ENCODE measurements at regions not wholly inside any gene's neighbourhood (a gene's known extent, or its start where the extent isn't known, plus 50 kb on each side); places are given as distances from the start of the nearest gene placed in this dataset.
"Not testable (repeated sequence)": the region's sequence is repeated elsewhere in the genome, so short reads cannot be mapped to it uniquely, and the experiment has no call there.

DNA sequence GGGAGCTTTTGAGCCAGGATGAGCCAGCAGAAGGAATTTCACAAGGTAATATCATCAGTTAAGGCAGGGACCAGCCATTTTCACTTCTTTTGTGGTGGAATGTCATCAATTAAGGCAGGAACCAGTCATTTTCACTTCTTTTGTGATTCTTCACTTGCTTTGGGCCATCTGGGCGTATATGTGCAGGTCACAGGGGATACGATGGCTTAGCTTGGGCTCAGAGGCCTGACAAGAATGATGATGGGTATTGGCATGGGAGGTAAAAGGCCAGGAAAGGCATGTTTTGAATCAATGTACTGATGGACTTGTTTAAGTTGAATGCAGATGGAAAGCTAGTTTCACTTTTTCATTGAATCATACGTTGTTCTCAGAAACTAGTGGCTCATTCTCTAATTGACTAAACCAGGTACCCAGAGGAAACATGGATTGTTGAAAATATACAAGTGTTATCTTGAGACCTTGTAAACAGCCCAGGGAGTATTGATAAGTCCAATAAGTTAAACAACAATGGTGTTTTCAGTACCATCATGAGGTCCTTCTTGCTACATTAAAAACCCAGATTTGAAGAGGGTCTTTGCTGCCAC, 1672.5 kb upstream of the DDX18 start:
- no peak for DNase-seq

DNA sequence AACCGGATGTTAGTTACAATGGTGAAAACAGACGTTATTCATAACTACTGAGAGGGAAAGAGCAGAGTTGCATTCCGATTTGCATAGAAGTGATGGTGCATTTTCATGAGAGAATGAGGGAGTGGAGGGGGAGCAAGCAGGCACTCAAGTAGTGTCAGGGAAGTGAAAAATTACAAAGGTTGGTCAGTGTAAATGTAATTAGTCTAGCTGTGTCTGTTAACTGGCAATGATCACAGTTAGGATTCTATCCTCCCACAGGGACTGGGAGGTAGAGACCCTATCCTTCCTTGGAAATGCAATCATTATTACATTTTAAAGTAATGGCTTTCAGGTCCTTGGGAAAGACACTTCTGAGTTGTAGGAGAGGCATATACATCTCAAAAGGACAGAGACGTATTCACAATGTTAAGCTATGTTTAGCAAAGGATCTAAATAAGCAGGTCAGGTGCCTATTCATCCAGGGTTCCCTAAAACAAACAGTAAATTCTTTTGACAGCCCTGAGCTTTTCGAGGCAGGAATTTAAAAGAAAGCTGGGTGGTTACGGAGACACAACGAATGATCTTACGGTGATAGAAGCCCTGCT, 1671.8 kb upstream of the DDX18 start:
- DNase-seq, result no peak

DNA sequence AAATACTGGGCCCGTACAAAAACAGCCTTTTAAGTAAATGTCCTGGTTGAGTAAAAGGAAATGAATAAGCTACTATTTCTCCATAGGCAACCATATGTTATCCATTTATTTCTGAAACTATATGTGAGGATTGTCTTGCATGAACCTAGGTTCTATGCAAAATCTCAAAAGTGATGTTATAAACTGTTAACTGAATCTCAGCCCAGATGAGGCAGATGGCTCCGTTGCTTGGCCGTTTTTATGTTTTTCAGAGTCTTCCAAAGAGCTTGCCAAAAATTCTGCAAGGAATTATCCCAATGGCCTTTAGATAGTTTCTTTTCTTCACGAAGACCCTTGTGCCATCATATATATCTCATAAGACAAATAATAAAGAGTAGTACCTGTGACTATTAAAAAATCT, 1669.5 kb upstream of the DDX18 start:
- no peak for DNase-seq

DNA sequence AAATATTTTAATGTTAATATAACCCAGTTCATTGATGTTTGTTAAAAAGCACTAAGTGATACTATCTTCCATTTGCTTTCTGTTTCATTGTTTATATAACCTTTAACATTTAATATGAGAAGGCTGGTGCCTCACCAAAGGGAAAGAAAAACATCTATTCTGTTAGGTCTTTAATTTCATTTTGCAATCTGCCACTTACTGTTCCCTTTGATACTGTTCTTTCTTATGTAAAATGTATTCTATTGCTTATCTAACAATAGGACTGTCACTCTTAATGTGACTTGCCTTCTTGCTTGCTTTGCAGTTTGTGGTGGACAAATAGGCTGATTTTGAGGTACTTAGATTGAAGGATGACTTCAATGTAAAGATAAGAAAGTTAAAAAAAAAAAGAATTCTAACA, 1666.1 kb upstream of the DDX18 start:
- no peak for DNase-seq

DNA sequence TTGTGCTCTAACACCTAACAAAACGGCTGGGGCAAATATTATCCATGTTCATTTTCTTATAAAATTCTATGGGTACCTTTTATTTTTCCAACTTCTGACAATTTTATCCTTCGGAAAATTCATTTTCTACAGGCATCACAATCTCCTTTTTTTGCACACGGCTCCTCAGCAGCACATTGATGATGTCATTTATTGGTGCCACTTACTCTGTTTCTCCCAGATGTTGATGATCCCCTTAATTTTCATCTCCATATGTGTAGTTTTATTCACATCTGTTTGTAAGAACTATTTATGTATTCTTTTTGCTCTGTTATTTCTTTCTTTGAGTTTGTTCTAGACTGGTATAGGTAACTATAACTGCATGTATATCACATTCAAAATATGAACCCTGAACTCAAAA, 1660.8 kb upstream of the DDX18 start:
- DNase-seq, result no peak

DNA sequence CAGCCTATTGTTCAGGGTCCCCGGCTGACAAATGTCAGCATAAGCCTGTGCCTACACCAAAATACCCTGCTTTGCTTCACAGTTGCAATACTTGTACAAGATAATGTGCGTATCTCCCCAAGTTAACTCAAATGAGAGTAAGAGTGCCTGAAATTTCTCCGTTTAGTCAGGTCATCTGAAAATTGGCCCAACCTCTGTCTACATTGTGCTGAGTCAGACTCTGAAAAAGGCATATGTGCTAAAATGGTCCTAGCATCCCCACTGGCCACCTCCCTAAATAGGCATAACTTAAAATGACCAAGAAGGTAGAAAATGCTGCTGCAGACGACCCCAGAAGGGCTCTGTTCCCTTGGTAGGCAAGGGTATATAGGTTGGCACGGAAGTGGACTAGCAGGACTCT, 1653.8 kb upstream of the DDX18 start:
- DNase-seq, result no peak

DNA sequence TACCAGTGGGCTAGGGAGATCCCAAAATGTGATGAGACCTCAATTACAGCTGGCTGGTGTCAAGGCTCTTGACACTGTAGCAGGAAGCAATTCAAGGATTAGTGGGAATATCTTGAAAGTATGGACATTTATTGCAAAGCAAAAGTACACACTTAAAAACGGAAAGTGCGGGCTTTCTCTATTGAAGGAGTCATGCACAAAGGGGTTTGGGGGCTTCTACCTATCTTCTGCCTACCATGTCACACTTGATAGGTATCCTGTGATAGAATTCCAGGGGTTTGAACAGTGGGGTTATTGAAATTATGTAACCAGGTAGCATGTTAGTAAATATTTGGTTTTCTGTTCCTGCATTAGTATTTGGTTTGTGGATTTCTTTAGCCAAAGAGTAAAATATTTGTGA, 1652.1 kb upstream of the DDX18 start:
- DNase-seq, result no peak

GRCh38 chr2:116167107-116167506, 1647.4 kb upstream of the DDX18 start:
- DNase-seq, result no peak

DNA sequence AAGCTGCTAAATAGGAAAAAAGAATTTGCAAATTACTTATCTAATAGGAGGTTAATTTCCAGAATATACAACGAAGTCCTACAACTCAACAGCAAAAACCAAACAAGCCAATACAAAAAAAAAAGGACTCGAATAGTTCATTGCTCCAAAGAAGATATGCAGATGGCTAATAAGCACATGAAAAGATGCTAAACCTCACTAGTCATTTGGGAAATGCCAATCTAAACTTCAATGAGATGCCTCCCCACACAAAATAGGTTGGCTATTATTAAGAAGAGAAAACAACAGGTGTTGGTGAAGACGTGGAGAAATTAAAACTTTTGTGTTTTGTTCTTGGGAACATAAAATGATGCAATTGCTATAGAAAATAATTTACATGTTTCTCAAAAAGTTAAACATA, 1634.4 kb upstream of the DDX18 start:
- DNase-seq, result no peak

DNA sequence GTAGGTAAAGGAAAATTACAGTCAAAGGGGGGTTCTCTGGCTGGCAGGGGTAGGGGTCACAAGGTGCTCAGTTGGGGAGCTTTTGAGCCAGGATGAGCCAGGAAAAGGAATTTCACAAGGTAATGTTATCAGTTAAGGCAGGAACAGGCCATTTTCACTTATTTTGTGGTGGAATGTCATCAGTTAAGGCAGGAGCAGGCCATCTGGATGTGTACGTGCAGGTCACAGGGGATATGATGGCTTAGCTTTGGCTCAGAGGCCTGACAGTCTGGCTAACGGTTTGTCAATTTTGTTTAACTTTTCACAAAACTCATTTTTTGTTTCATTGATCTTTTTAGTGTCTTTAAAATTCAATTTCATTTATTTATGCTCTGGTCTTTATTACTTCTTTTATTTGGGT, 1623.8 kb upstream of the DDX18 start:
- not testable (repeated sequence) for DNase-seq

DNA sequence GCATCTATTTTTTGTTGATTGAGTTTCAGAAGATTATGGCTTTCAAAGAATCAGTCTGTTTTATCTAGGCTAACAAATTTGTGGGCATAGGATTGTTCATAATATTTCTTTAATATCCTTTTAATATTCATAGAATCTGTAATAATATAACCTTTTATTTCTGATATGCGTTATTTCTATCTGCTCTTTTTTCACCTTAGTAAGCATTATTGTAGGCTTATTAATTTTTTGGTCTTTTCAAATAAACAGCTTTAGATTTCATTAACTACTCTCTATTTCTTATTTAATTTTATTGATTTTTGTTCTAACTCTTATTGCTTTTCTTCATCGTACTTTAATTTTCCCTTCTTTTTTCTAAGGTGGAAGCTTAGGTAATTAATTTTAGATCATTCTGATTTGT, 1614.4 kb upstream of the DDX18 start:
- no peak for DNase-seq

GRCh38 chr2:116211719-116212118, 1602.8 kb upstream of the DDX18 start:
- no peak for DNase-seq

GRCh38 chr2:116222793-116223192, 1591.7 kb upstream of the DDX18 start:
- no peak for DNase-seq

DNA sequence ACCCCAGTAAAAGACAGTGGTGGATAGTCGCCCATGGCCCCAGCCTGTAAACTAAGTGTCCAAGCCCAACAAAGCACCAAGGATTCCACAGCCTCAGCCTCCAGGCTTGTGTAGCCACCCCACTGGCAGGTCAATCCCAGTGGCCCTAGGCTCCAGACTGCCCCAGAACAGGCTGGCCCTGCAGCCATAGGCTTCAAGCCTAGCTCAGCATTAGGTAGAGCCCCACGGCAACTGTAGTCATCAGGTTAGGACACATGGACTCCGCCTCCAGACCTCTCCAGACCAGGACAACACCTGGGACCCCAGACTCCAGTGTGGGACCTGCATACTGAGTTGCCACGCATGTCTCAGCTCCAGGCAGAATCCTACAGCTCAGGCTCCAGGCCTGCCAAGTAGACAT, 1590.6 kb upstream of the DDX18 start:
- DNase-seq, result no peak

- DNase-seq, result no peak
Measured at GRCh38 chr2:116224610-116225009, 1589.9 kb upstream of the DDX18 start.

GRCh38 chr2:116238511-116238910, 1576.0 kb upstream of the DDX18 start:
- no peak for DNase-seq

DNA sequence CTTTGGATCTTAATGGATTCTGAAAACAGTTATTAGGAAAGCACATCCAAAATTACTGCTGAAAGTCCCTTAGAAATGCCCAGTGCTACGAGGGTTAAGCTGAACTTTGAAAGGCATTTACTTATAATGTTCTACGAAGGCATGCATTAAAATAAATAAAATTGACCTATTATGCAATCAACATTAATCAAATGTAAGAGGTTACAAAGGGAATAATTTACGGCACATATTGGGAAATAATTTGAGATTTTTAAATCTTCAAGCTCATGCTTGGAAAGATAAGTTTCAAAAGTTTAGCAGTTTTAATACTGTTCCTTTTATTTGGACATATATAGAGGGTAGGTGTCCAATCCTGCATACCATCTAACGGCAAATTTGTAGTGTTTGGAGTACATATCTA, 1564.1 kb upstream of the DDX18 start:
- no peak for DNase-seq

DNA sequence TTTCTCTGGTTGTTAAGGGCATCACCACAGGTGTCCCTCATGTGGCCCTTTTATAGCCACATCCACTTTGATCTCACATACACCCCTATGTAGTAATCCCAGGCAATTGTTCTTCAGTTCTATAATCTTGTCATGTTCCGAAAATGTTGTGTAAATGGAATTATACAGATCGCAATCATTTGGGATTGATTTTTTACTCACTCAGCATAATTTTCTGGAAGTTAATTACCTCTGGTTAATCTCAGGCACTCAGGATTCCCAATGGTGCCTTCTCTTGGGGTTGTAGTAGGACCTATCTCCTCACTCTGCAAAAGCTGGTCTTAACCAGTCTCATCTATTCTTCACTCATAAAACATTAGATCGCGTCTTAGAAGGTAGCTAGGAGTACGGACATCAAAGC, 1549.6 kb upstream of the DDX18 start:
- no peak for DNase-seq

- DNase-seq, result no peak
Measured at GRCh38 chr2:116269040-116269439, 1545.5 kb upstream of the DDX18 start.

GRCh38 chr2:116304328-116304727, 1510.2 kb upstream of the DDX18 start:
- DNase-seq, result no peak

DNA sequence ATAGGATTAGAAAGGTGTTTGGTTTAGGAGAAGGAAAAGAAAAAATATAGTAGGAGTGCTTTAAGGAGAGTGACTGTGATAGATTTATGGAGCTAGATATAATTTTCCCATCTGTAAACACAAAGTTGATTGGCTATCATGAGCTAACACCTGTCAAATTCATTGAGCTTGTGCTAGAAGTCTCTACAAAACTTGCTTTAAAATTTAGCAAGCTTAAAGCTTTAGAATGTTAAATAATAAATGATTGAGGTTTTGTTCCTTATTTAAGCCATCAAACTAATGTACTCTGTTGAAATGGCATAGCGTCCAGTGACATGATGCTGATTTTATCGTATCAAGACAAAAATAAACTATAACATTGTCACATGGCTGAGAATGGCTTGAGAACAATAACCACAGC, 1497.4 kb upstream of the DDX18 start:
- no peak for DNase-seq

DNA sequence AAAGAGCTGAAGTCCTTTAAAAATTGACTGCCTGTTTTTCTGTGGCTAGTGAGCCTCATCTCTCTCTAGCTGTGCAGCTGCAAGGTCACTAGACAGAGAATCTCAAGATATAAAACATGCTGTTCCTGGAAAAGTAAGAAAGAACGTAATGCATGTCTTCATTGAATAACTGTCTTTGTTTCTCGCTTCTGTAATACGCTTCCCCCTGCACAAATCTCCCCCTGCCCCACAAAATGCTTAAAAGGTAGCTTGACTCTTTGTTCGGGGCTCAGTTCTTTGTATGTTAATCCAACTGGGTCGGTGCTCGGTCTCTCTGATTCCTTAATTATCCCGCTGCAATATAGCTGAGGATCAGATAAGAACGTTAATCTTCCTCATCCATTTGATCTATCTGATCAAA, 1495.9 kb upstream of the DDX18 start:
- not testable (repeated sequence) for DNase-seq

- DNase-seq, result no peak
Measured at GRCh38 chr2:116319001-116319400, 1495.5 kb upstream of the DDX18 start.

DNA sequence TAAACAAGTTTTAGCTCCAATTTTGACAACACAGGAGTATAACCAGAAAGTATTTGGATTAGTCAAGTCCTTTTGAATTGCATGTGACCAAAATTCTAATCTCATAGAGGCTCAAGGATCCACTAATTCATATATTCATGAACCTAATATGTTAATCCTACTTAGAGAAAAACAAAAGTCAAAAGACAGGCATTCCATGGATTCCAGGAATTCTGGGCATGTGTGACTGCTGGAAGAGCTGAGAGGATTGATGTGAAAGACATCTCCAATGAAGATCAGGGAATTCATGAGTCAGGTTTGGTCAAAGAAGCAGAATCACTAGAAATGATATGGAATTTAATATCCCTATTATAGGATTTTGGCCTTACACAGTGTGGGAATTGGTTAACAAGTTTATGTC, 1494.6 kb upstream of the DDX18 start:
- DNase-seq, result no peak

DNA sequence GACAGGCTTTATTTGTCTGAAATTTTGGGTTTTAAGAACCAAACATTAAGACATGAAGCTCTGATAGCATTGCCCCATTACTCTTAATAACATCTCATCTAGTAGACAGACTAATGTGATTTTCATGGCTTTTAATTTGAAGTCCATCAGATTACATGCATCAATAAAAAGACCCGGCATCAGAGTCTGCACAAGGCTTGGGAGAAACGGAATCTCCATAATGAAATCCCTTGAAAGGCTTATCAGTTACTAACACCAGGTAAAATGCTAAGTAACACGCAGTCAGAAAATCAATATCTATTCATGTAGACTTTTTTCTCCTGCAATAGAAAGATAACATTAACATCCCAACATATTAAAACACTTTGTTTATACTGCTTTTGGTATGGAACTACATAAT, 1485.2 kb upstream of the DDX18 start:
- DNase-seq, result no peak

DNA sequence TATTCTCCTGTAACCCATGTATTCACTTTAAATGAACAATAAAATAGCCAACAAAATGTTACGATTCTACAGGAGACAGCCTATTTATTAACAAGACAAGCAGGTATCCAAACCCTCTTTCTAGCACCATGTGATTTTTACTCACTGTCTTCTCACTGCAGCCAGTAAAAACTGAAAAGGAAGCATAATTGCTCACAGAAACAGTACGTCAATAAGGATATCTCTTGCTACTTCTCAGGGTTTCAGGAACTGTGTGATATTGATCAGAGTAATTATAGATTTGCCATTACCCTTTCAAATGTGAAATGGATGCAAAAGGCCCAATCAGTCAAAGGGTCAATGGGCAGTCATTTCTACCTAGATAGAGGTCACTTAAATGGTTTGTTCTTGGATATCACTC, 1473.8 kb upstream of the DDX18 start:
- no peak for DNase-seq

Data from NCI-H524 treated with DMSO at 0.1 percent for 48 hours (cell line).